RWPE2 (cell line): ENCODE measurements at regions not wholly inside any gene's neighbourhood (a gene's known extent, or its start where the extent isn't known, plus 50 kb on each side); places are given as distances from the start of the nearest gene placed in this dataset.

Source experiments
- ATAC-seq: fragments of 200-7000 bp; cut with Tn5 transposase; 3 replicates; pipeline ENCODE4 v1.9.1; 2021; ENCODE audit warnings: low read depth
- DNase-seq: peaks from one replicate; pipeline ENCODE4 v3.0.0-alpha.2; 2020; ENCODE audit warnings: low spot score
- H3K27ac ChIP-seq: fragments of 450-650 bp; 2 replicates; pipeline ENCODE4 v1.5.1; 2017; ENCODE audit warnings: mild to moderate bottlenecking; ENCODE audit not compliant: poor library complexity, severe bottlenecking
- H3K27me3 ChIP-seq: fragments of 250-450 bp; sonication (Bioruptor Pico); 2 replicates; pipeline ENCODE4 v1.5.1; 2021; ENCODE audit warnings: mild to moderate bottlenecking, moderate library complexity; ENCODE audit not compliant: insufficient read depth, poor library complexity, severe bottlenecking
- H3K36me3 ChIP-seq: fragments of 250-450 bp; sonication (Bioruptor Pico); 2 replicates; pipeline ENCODE4 v1.5.1; 2020; ENCODE audit warnings: low read depth, mild to moderate bottlenecking, moderate library complexity
- H3K4me1 ChIP-seq: fragments of 250-450 bp; sonication (Bioruptor Pico); 2 replicates; pipeline ENCODE4 v1.5.1; 2021; ENCODE audit warnings: mild to moderate bottlenecking, moderate library complexity; ENCODE audit not compliant: insufficient read depth, poor library complexity, severe bottlenecking
- H3K4me3 ChIP-seq: fragments of 250-450 bp; sonication (Bioruptor Pico); 2 replicates; pipeline ENCODE4 v1.5.1; 2021; ENCODE audit warnings: mild to moderate bottlenecking, moderate library complexity; ENCODE audit not compliant: severe bottlenecking
- H3K9me3 ChIP-seq: fragments of 250-450 bp; sonication (Bioruptor Pico); 2 replicates; pipeline ENCODE4 v1.5.1; 2021; ENCODE audit warnings: mild to moderate bottlenecking, moderate library complexity; ENCODE audit not compliant: severe bottlenecking
- TF ChIP-seq, protein P1 (sequence below): fragments of 450-650 bp; IDR thresholded peaks from one replicate; pipeline ENCODE4 v1.5.1; 2017; ENCODE audit warnings: mild to moderate bottlenecking, moderate library complexity; ENCODE audit not compliant: poor library complexity, severe bottlenecking

DNA sequence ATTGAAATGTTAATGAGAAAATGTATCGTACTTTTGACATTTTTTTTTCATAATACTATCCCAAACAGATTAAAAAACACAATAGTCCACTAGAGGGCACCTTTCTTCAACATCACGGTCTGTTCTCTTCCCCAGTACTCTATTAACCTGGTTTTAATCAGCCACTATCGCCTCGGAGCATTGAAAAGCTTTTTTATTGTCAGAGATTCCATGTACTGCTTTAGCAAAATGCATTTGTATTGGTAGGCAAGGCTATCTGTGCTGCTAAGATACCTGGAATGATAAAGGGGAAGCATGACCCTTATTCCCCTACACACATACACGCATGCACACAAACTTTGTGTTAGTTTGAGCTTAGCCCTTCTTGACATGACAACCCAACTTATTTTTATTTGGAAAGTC lies 160.1 kb upstream of the IL12A start:
- DNase-seq (no peak), ATAC-seq (peak; percentile 31; the same call in 2 of the 3 replicates)
- TF ChIP-seq, protein P1, sequence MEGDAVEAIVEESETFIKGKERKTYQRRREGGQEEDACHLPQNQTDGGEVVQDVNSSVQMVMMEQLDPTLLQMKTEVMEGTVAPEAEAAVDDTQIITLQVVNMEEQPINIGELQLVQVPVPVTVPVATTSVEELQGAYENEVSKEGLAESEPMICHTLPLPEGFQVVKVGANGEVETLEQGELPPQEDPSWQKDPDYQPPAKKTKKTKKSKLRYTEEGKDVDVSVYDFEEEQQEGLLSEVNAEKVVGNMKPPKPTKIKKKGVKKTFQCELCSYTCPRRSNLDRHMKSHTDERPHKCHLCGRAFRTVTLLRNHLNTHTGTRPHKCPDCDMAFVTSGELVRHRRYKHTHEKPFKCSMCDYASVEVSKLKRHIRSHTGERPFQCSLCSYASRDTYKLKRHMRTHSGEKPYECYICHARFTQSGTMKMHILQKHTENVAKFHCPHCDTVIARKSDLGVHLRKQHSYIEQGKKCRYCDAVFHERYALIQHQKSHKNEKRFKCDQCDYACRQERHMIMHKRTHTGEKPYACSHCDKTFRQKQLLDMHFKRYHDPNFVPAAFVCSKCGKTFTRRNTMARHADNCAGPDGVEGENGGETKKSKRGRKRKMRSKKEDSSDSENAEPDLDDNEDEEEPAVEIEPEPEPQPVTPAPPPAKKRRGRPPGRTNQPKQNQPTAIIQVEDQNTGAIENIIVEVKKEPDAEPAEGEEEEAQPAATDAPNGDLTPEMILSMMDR, result peak; percentile 76
- Histone ChIP-seq H3K9me3 (no peaks in the 10 kb centered on the region), H3K27ac (peak overlapping the region; percentile 70), H3K27me3 (no peaks in the 10 kb centered on the region), H3K4me3 (no peak overlapping the region), H3K4me1 (peaks cover 43% of the 10 kb centered on the region), H3K36me3 (no peaks in the 10 kb centered on the region)

DNA sequence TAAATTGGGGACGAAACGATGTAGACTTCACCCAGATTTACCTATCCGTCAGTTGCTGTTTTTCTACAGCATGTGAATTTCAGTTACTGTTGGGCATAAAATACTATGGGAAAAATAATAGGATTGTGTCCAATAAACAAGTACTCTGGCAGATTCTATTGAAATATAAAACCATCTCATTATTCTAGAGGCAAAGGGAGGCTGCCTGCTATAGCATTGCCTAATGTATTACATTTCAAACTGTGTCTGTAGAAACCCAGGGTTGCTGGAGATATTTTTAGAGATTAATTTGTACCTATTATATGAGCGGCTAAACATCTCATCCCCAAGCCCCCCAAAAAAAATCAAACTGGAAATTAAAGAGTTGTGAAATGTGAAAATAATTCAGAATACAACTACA lies 159.6 kb upstream of the IL12A start:
- Histone ChIP-seq H3K9me3 (no peaks in the 10 kb centered on the region), H3K4me3 (no peak overlapping the region), H3K4me1 (peaks cover 38% of the 10 kb centered on the region), H3K27ac (peak overlapping the region; percentile 70), H3K27me3 (no peaks in the 10 kb centered on the region), H3K36me3 (no peaks in the 10 kb centered on the region)
- TF ChIP-seq, protein P1, result no peak
- no peak for ATAC-seq
- no peak for DNase-seq

GRCh38 chr3:159829539-159830227 lies 159.0 kb upstream of the IL12A start:
- DNase-seq (peak; percentile 89), ATAC-seq (peak; percentile 82)
- Histone ChIP-seq H3K27me3 (no peaks in the 10 kb centered on the region), H3K27ac (peak overlapping the region; percentile 70), H3K4me1 (peaks cover 34% of the 10 kb centered on the region), H3K4me3 (no peak overlapping the region), H3K36me3 (no peaks in the 10 kb centered on the region), H3K9me3 (no peaks in the 10 kb centered on the region)
- TF ChIP-seq, protein P1, result no peak

GRCh38 chr3:159830523-159831154 lies 158.0 kb upstream of the IL12A start:
- H3K4me3 ChIP-seq, result no peak overlapping the region
- no peaks in the 10 kb centered on the region for H3K36me3 ChIP-seq
- H3K4me1 ChIP-seq, result peaks cover 24% of the 10 kb centered on the region
- H3K9me3 ChIP-seq, result no peaks in the 10 kb centered on the region
- ATAC-seq (no peak), DNase-seq (no peak)
- H3K27ac ChIP-seq, result peak overlapping the region; percentile 70
- no peaks in the 10 kb centered on the region for H3K27me3 ChIP-seq
- TF ChIP-seq, protein P1, result no peak

GRCh38 chr3:159831466-159831865 lies 157.2 kb upstream of the IL12A start:
- H3K9me3 ChIP-seq, result no peaks in the 10 kb centered on the region
- DNase-seq (no peak), ATAC-seq (no peak)
- no peaks in the 10 kb centered on the region for H3K27me3 ChIP-seq
- no peak overlapping the region for H3K27ac ChIP-seq
- H3K36me3 ChIP-seq, result no peaks in the 10 kb centered on the region
- TF ChIP-seq, protein P1, result no peak
- H3K4me1 ChIP-seq, result peaks cover 26% of the 10 kb centered on the region
- no peak overlapping the region for H3K4me3 ChIP-seq
